MM.1S (cell line): ENCODE measurements at regions not wholly inside any gene's neighbourhood (a gene's known extent, or its start where the extent isn't known, plus 50 kb on each side); places are given as distances from the start of the nearest gene placed in this dataset.
A peak's percentile ranks its signal among the peaks of the same experiment; 100 is the strongest.

Experiments
- DNase-seq: peaks from one replicate; pipeline ENCODE4 v3.0.0-alpha.2; 2015
- H2AFZ ChIP-seq: fragments of 300-600 bp; sonication (generic); 2 replicates; pipeline ENCODE4 v1.6.0; 2016; ENCODE audit warnings: antibody characterized with exemption, low read length
- H3F3A ChIP-seq: fragments of 300-600 bp; sonication (generic); 2 replicates; pipeline ENCODE4 v1.6.1; 2016; ENCODE audit warnings: mild to moderate bottlenecking, antibody characterized with exemption, low read length, moderate library complexity, mixed read lengths; ENCODE audit not compliant: insufficient read depth
- H3K27ac ChIP-seq: fragments of 300-600 bp; sonication (generic); 2 replicates; pipeline ENCODE4 v1.5.1; 2016; ENCODE audit warnings: mild to moderate bottlenecking, low read length
- H3K27me3 ChIP-seq: fragments of 300-600 bp; sonication (generic); replicated peaks from 2 replicates; pipeline ENCODE4 v1.6.0; 2016; ENCODE audit warnings: low read length; ENCODE audit not compliant: insufficient read depth
- H3K36me3 ChIP-seq: fragments of 300-600 bp; sonication (generic); replicated peaks from 2 replicates; pipeline ENCODE4 v1.6.1; 2016; ENCODE audit warnings: mild to moderate bottlenecking, low read length, mixed read lengths; ENCODE audit not compliant: insufficient read depth
- H3K4me1 ChIP-seq: fragments of 300-600 bp; sonication (generic); 2 replicates; pipeline ENCODE4 v1.6.1; 2016; ENCODE audit warnings: low read length, mixed read lengths
- H3K4me2 ChIP-seq: fragments of 300-600 bp; sonication (generic); 2 replicates; pipeline ENCODE4 v1.6.0; 2016; ENCODE audit warnings: low read depth, low read length
- H3K4me3 ChIP-seq: fragments of 300-600 bp; sonication (generic); 2 replicates; pipeline ENCODE4 v1.5.1; 2016; ENCODE audit warnings: low read length, mixed read lengths
- H3K79me2 ChIP-seq: fragments of 300-600 bp; sonication (generic); 2 replicates; pipeline ENCODE4 v1.6.1; 2016; ENCODE audit warnings: mixed run types, low read length, mixed read lengths
- H3K9ac ChIP-seq: fragments of 300-600 bp; sonication (generic); 2 replicates; pipeline ENCODE4 v1.6.1; 2016; ENCODE audit warnings: low read length, mixed read lengths
- H3K9me2 ChIP-seq: fragments of 300-600 bp; sonication (generic); replicated peaks from 2 replicates; pipeline ENCODE4 v1.6.1; 2016; ENCODE audit warnings: mild to moderate bottlenecking, low read length, mixed read lengths; ENCODE audit not compliant: insufficient read depth
- H3K9me3 ChIP-seq: fragments of 300-600 bp; sonication (generic); replicated peaks from 2 replicates; pipeline ENCODE4 v1.6.1; 2016; ENCODE audit warnings: mild to moderate bottlenecking, low read length, mixed read lengths; ENCODE audit not compliant: insufficient read depth
- H4K20me1 ChIP-seq: fragments of 300-600 bp; sonication (generic); 2 replicates; pipeline ENCODE4 v1.6.1; 2016; ENCODE audit warnings: mild to moderate bottlenecking, low read length, moderate library complexity, mixed read lengths; ENCODE audit not compliant: insufficient read depth
- CTCF ChIP-seq: fragments of 300-600 bp; sonication (generic); IDR thresholded peaks from 2 replicates; pipeline ENCODE4 v1.5.1; 2016; ENCODE audit warnings: antibody characterized with exemption, low read length, mixed read lengths
- EZH2 ChIP-seq: fragments of 300-600 bp; sonication (generic); optimal IDR thresholded peaks from 2 replicates; pipeline ENCODE3; 2017; ENCODE audit warnings: low read depth, mild to moderate bottlenecking, antibody characterized with exemption, low read length, mixed read lengths
- EZH2phosphoT487 ChIP-seq: fragments of 300-600 bp; sonication (generic); IDR thresholded peaks from 2 replicates; pipeline ENCODE4 v1.6.1; 2018; ENCODE audit warnings: antibody characterized with exemption, low read length

DNA sequence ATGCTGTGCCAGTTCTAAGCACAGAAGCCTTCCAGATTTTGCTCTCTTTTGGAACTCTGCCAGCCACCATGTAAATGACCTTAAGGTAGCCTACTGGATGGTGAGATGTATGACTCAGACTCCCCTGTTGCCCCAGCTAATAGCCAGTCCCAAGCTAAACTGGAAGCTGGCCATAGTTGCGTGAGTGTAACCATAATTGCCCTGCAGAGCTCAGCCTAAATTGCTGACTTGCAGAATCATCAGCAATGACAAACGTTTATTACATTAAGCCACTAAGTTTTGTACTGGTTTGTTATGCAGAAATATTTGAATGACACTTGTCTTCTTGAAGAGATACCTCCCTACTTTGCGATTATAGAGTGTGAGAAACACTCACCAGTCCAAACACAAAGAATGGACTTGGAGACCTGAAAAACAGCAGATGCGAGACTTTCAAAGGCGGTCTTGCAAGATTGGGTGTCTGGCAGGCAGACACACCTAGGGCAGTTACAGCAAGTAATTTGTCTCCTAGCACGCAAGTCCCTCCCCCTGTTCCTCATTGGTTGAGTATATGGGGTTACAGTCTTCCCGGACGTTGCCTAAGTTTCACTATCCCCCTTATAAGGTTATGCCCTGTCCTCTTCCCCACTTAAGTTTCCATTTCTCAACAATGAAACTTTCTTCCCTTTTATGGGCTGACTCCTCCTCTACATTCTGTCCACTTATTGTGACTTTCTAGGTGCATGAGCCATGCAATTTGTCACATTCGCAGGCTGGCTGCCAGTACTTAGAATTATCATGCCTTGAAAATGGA is 83.6 kb upstream of the XCR1 start:
- no peaks in the 10 kb centered on the region for H3K36me3 ChIP-seq
- peaks cover 36% of the 10 kb centered on the region for H3F3A ChIP-seq
- H3K4me2 ChIP-seq, result peak overlapping the region; percentile 23; the same call in 1 of the 2 replicates
- 0 out of 2 replicates have a peak overlapping the region, but pooled peaks have one; percentile 4 for H3K4me3 ChIP-seq
- no peaks in the 10 kb centered on the region for H3K9me2 ChIP-seq
- no peaks in the 10 kb centered on the region for H3K9me3 ChIP-seq
- no peaks in the 10 kb centered on the region for H4K20me1 ChIP-seq
- H3K27ac ChIP-seq, result peak overlapping the region; percentile 61; the same call in 1 of the 2 replicates
- H3K27me3 ChIP-seq, result no peaks in the 10 kb centered on the region
- peak; percentile 54 for DNase-seq
- H3K9ac ChIP-seq, result peak overlapping the region; percentile 6; the same call in 1 of the 2 replicates
- 0 out of 2 replicates have a peak overlapping the region, but pooled peaks have one; percentile 10 for H2AFZ ChIP-seq
- H3K79me2 ChIP-seq, result no peaks in the 10 kb centered on the region
- H3K4me1 ChIP-seq, result peaks cover 56% of the 10 kb centered on the region
- TF ChIP-seq EZH2, result no peak
- no peak for TF ChIP-seq CTCF
- no peak for TF ChIP-seq EZH2phosphoT487

DNA sequence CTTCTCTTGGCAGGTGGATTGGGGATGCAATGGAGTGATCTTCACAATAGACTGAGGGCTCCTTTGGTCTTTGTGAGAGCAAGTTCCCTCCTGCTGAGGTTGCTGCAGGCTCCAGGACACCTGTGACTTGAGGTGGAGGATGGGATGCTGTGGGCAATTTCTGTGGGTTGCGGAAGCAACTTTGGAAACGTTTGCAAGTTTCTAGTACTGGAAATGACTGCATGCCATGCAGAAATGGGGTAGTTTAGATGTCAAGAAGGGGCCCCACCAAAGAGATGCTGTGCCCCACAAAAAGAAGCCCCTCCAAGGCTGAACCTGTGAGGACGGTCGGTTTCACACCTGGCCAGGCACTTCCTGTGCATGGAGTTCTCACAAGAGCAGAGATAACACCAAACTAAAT is 80.4 kb upstream of the XCR1 start:
- peak overlapping the region; percentile 17; the same call in 1 of the 2 replicates for H3K9ac ChIP-seq

DNA sequence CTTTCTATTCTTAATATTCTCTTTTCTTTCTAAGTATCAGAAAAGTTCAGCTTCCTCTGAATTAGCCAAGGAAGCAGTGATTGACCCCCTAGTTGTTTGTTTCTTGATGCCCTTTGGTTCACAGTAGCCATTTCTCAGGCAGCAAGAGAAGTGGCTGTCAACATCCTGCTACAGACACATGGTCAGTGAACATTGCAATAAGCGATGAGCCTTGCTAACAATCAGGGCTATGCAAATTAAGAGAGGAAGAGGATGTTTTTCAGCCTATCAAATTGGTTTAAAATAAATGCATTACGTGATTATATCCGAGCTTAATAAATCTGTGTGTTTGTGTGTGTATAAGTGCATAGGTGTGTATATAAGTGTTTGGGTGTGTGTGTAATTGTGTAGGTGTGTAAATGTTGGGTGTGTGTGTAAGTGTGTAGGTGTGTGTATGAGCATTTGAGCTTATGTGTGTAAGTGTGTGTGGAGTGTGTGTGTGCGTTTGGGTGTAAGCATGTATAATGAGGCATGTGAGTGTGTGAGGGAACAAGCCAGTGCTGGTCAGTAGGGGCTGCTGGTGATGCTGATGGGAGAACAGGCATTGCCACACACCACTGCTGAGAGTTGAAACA is 78.1 kb upstream of the XCR1 start:
- Histone ChIP-seq H3K9me2 (no peaks in the 10 kb centered on the region), H3K27ac (no peak overlapping the region), H4K20me1 (no peaks in the 10 kb centered on the region), H3K4me1 (peaks cover 71% of the 10 kb centered on the region), H3K4me2 (no peak overlapping the region), H3K79me2 (no peaks in the 10 kb centered on the region), H3K36me3 (no peaks in the 10 kb centered on the region), H3K9ac (no peak overlapping the region), H3F3A (peaks cover 25% of the 10 kb centered on the region), H3K9me3 (no peaks in the 10 kb centered on the region), H3K4me3 (no peak overlapping the region), H2AFZ (no peak overlapping the region), H3K27me3 (no peaks in the 10 kb centered on the region)
- DNase-seq, result no peak
- TF ChIP-seq CTCF, result no peak
- TF ChIP-seq EZH2, result no peak
- no peak for TF ChIP-seq EZH2phosphoT487

More for the DNA sequence above, 80.4 kb upstream of the XCR1 start:
- Histone ChIP-seq H3K27ac (peak overlapping the region; percentile 80), H3F3A (peaks cover 36% of the 10 kb centered on the region), H3K4me2 (peak overlapping the region; percentile 40), H4K20me1 (no peaks in the 10 kb centered on the region), H3K9me3 (no peaks in the 10 kb centered on the region), H3K36me3 (no peaks in the 10 kb centered on the region), H3K4me3 (no peak overlapping the region), H3K79me2 (no peaks in the 10 kb centered on the region), H3K4me1 (peaks cover 71% of the 10 kb centered on the region), H3K9me2 (no peaks in the 10 kb centered on the region), H2AFZ (0 out of 2 replicates have a peak overlapping the region, but pooled peaks have one; percentile 18), H3K27me3 (no peaks in the 10 kb centered on the region)
- TF ChIP-seq EZH2 (no peak), EZH2phosphoT487 (no peak), CTCF (no peak)
- peak; percentile 83 for DNase-seq
